ENCODE measurements at regions not wholly inside any gene's neighbourhood (a gene's known extent, or its start where the extent isn't known, plus 50 kb on each side); places are given as distances from the start of the nearest gene placed in this dataset.

- no peak for TF ChIP-seq CTCF (IDR thresholded peaks at IDR 0.05)
These were observed 425.2 kb downstream of the METTL4 start for GRCh38 chr18:2146092-2146491.

GRCh38 chr18:2146754-2147153 lies 424.6 kb downstream of the METTL4 start:
- TF ChIP-seq CTCF (IDR thresholded peaks at IDR 0.05) = no peak

GRCh38 chr18:2147476-2148230 lies 423.7 kb downstream of the METTL4 start:
- no peak for TF ChIP-seq CTCF (IDR thresholded peaks at IDR 0.05)

GRCh38 chr18:2148823-2149222 lies 422.5 kb downstream of the METTL4 start:
- TF ChIP-seq CTCF (IDR thresholded peaks at IDR 0.05) = no peak

- no peak for TF ChIP-seq CTCF (IDR thresholded peaks at IDR 0.05)
These were observed 420.7 kb downstream of the METTL4 start for GRCh38 chr18:2150566-2150965.

GRCh38 chr18:2154278-2154677 lies 417.0 kb downstream of the METTL4 start:
- TF ChIP-seq CTCF (IDR thresholded peaks at IDR 0.05) = no peak

GRCh38 chr18:2164644-2165550 lies 406.4 kb downstream of the METTL4 start:
- no peak for TF ChIP-seq CTCF (IDR thresholded peaks at IDR 0.05)

All from LNCAP (cell line).